ENCODE measurements at regions not wholly inside any gene's neighbourhood (a gene's known extent, or its start where the extent isn't known, plus 50 kb on each side); places are given as distances from the start of the nearest gene placed in this dataset.

GRCh38 chr4:178523038-178523437 lies 1080.8 kb upstream of the AGA start:
- no peak overlapping the region for H3K27ac ChIP-seq
- no peaks in the 10 kb centered on the region for H3K36me3 ChIP-seq
- H3K4me3 ChIP-seq (ENCODE audit: low read depth, low read length): no peak overlapping the region

GRCh38 chr4:178535939-178536579 lies 1093.8 kb upstream of the AGA start:
- no peak for DNase-seq
- Histone ChIP-seq H3K4me3 (ENCODE audit: low read depth, low read length) (no peak overlapping the region), H3K36me3 (no peaks in the 10 kb centered on the region), H3K27me3 (ENCODE audit: insufficient read depth, low read depth, severe bottlenecking) (peaks cover 61% of the 10 kb centered on the region), H3K9me3 (ENCODE audit: severe bottlenecking) (no peaks in the 10 kb centered on the region), H3K27ac (no peak overlapping the region)
- TF ChIP-seq CTCF (IDR thresholded peaks at IDR 0.05; ENCODE audit: low read depth, low read length): no peak

More at GRCh38 chr4:178523038-178523437, 1080.8 kb upstream of the AGA start:
- H3K27me3 ChIP-seq (ENCODE audit: insufficient read depth, low read depth, severe bottlenecking): peaks cover 47% of the 10 kb centered on the region
- DNase-seq: no peak
- no peaks in the 10 kb centered on the region for H3K9me3 ChIP-seq (ENCODE audit: severe bottlenecking)
- no peak for TF ChIP-seq CTCF (IDR thresholded peaks at IDR 0.05; ENCODE audit: low read depth, low read length)

- H3K36me3 ChIP-seq: no peaks in the 10 kb centered on the region
- DNase-seq: no peak
- no peak overlapping the region for H3K27ac ChIP-seq
- no peaks in the 10 kb centered on the region for H3K9me3 ChIP-seq (ENCODE audit: severe bottlenecking)
- no peak overlapping the region for H3K4me3 ChIP-seq (ENCODE audit: low read depth, low read length)
- H3K27me3 ChIP-seq (ENCODE audit: insufficient read depth, low read depth, severe bottlenecking): peaks cover 47% of the 10 kb centered on the region
- no peak for TF ChIP-seq CTCF (IDR thresholded peaks at IDR 0.05; ENCODE audit: low read depth, low read length)
These were observed 1111.0 kb upstream of the AGA start for GRCh38 chr4:178553201-178553600.

GRCh38 chr4:178554352-178554751 lies 1112.1 kb upstream of the AGA start:
- H3K4me3 ChIP-seq (ENCODE audit: low read depth, low read length): no peak overlapping the region
- DNase-seq: no peak
- TF ChIP-seq CTCF (IDR thresholded peaks at IDR 0.05; ENCODE audit: low read depth, low read length): no peak
- no peak overlapping the region for H3K27ac ChIP-seq
- H3K36me3 ChIP-seq: no peaks in the 10 kb centered on the region
- no peaks in the 10 kb centered on the region for H3K9me3 ChIP-seq (ENCODE audit: severe bottlenecking)
- H3K27me3 ChIP-seq (ENCODE audit: insufficient read depth, low read depth, severe bottlenecking): peaks cover 52% of the 10 kb centered on the region

GRCh38 chr4:178556796-178557195 lies 1114.6 kb upstream of the AGA start:
- no peak for TF ChIP-seq CTCF (IDR thresholded peaks at IDR 0.05; ENCODE audit: low read depth, low read length)
- H3K36me3 ChIP-seq: no peaks in the 10 kb centered on the region
- H3K9me3 ChIP-seq (ENCODE audit: severe bottlenecking): no peaks in the 10 kb centered on the region
- no peak for DNase-seq
- H3K27ac ChIP-seq: no peak overlapping the region
- peaks cover 60% of the 10 kb centered on the region for H3K27me3 ChIP-seq (ENCODE audit: insufficient read depth, low read depth, severe bottlenecking)
- H3K4me3 ChIP-seq (ENCODE audit: low read depth, low read length): no peak overlapping the region

- TF ChIP-seq CTCF (IDR thresholded peaks at IDR 0.05; ENCODE audit: low read depth, low read length): peak; percentile 37; the same call in 1 of the 2 replicates
- peak; percentile 18 for DNase-seq
- Histone ChIP-seq H3K9me3 (ENCODE audit: severe bottlenecking) (no peaks in the 10 kb centered on the region), H3K4me3 (ENCODE audit: low read depth, low read length) (no peak overlapping the region), H3K27ac (no peak overlapping the region), H3K27me3 (ENCODE audit: insufficient read depth, low read depth, severe bottlenecking) (peaks cover 68% of the 10 kb centered on the region), H3K36me3 (no peaks in the 10 kb centered on the region)
These were observed 1135.7 kb upstream of the AGA start for GRCh38 chr4:178577933-178578332.
